RCC 7860 (cell line): ENCODE measurements at regions not wholly inside any gene's neighbourhood (a gene's known extent, or its start where the extent isn't known, plus 50 kb on each side); places are given as distances from the start of the nearest gene placed in this dataset.

ENCODE experiments used
- DNase-seq: peaks from one replicate; pipeline ENCODE4 v3.0.0-alpha.2; 2015; ENCODE audit warnings: low spot score
- FAIRE-seq: peaks from 2 replicates; lab custom pipeline; 2012; peaks lifted over from hg19 to GRCh38; lab: Jason Lieb, UNC

DNA sequence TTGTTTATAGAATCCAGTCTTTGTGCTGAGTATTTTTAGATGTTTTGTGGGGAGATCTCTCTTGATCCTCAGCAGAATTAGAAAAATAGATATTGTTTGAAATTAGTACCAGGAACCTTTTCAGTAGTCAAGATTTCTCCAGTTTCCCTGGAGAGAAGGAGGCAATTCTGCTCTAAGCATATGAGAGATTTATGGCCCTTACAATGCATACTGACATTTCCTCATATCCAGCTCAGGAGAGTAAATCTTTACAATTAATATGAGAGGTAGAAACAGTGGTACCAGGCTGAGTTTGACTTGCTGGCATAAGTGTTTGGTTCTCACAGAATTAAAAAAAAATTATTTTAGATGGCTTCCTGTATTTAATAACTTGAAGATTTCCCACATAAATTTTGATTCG lies 239.1 kb upstream of the SGO1 start:
- no peak for DNase-seq
- no peak for FAIRE-seq

DNA sequence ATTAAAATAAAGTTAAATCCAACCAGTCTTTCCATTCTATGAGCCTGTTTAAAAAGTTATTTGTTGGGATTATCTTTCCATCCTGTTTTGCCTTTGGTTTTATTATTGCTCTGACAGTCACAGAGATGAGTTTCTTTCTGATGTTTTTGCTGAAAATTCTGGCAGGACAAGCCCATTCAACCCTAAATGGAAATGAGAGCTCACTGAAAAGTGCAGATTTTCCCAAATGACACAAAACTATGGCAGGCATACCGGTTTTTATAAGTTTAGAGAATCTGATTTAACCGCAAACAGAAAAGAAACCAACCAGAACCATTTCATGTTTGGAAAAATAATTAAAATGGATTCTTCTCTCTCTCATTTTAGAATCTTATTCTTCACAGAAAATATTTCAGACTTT lies 238.1 kb upstream of the SGO1 start:
- FAIRE-seq (no peak), DNase-seq (no peak)

- FAIRE-seq (no peak), DNase-seq (no peak)
Observed at GRCh38 chr3:20422391-20422790, 236.4 kb upstream of the SGO1 start.

- DNase-seq, result no peak
- no peak for FAIRE-seq
Observed at GRCh38 chr3:20417388-20418108, 231.5 kb upstream of the SGO1 start.

DNA sequence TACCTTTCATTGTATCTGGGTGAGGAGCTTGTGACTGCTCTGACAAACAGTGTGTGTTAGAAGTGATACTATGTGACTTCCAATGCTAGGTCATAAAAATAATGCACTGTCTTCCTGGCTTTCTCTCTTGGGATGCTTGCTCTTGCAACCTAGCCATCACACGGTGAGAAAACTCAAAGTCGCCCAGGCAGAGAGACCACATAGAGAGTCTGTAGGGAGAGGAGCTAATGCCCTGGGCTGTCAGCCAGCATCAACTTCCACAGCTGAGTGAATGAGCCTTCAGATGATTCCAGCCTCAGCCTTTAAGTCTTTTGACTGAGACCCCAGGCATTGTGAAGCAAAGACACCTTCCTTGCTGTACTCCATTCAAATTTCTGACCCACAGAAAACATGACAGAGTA lies 220.6 kb upstream of the SGO1 start:
- FAIRE-seq, result no peak
- DNase-seq, result no peak

- DNase-seq, result no peak
Observed at GRCh38 chr3:20405744-20406143, 219.7 kb upstream of the SGO1 start.

DNA sequence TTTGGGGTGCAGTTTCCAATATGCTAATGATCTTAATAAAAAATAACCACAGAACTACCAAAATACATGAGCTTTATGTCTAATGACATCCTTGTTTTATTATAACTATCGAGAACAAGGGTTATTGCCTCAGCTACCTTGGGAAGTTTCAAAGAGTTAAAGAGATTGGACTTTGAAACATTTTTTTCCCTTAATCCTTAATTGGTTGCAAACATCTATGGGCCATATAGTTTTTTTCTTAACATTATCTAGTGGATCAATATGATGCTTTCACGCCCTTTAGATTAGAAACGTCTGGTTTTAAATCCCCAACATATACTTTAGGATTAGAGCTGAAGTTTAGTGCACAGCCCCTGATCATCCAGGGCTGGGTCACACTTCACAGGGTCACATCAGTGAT lies 219.2 kb upstream of the SGO1 start:
- FAIRE-seq, result no peak
- no peak for DNase-seq

More at GRCh38 chr3:20405744-20406143, 219.7 kb upstream of the SGO1 start:
- FAIRE-seq, result no peak

- no peak for DNase-seq
- no peak for FAIRE-seq
Observed at GRCh38 chr3:20404741-20405100, 218.7 kb upstream of the SGO1 start.

DNA sequence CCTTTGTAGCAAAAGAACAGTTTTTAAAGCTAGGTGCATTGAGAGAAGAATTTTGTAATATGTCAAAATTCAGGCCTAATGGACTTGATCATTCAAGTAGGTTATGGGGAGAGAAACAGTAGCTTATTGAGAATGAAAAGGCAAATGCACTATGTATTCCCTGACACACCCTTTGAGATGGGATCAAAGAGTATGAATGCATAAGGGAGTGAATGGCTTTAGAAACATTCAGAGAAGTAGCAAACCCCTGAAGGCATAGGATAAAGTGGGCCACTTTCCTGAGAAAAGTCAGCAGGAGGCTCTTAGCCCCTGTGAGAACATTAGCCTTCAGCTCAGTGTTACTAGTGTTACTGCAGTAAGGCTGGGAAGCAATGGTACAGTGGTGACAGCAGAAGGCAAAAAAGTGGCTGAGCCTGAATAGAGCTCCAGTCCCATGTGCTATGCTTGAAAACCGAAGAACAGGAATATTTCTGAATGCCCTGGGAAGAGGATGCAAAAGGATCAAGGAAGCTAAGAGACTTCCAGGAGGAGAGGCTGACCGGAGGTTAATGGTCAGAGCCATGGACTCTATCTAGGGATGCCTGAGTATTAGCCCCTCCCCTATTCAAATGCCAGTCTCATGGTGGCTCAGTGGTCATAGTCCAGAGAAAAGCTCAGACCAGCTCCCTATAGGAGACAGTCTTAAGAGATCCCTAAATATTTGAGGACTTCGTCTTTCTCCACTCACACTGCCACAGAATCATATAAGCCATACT lies 218.2 kb upstream of the SGO1 start:
- FAIRE-seq, result no peak
- DNase-seq, result no peak

DNA sequence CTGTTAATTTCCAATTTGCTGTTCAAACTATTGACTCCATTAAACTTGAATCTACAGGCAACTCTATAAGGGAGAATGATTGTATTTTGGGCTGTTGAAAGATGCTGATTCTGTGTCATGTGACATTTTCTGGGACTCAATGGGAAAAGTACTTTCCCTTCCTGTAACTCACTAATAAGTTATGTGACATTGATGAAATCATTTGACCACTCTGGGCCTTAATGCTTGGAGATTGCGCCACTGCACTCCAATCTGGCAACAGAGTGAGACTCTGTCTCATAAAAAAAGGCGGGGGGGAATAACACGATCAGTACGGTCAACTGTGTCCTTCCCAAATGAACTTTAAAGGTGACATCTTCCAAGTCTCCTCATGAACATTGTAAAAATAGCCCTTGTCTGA lies 215.2 kb upstream of the SGO1 start:
- FAIRE-seq, result no peak

DNA sequence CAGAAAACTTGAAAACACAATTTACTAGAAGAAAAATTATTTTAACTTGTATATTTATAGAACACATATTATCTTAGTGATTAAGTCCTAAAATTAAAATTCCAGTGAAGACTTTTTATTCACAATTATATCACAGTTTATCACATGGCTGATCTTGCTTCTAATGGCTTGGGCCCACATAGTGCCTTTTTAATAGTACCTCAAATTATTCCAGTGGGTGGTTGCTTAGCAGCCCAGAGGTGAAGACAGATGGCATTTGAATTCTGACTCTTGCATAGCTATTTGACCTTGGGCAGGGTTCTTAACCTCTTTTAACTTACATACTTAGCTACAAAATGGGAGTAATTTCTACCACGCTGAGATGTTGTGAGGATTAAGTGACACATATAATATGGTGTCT lies 214.7 kb upstream of the SGO1 start:
- DNase-seq (no peak), FAIRE-seq (no peak)

More for the DNA sequence above, 215.2 kb upstream of the SGO1 start:
- DNase-seq, result no peak

- FAIRE-seq (no peak), DNase-seq (no peak)
Observed at GRCh38 chr3:20400281-20400680, 214.3 kb upstream of the SGO1 start.

DNA sequence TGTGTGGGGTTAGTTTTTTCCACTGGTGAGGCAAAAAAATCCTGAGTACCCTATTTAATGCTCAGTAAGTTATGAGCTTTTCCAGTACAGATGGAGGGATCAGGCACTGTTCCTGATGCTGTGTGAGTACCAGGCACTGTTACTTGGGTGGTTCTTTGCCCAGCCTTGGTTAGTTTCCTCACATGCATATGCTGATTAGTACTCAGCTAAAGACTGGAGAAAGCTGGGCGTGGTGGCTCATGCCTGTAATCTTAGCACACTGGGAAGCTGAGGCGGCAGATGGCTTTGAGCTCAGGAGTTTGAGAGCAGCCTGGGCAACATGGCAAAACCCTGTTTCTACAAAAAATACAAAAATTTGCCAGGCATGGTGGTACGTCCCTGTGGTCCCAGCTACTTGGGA lies 210.3 kb upstream of the SGO1 start:
- DNase-seq (no peak), FAIRE-seq (no peak)

GRCh38 chr3:20395692-20396091 lies 209.7 kb upstream of the SGO1 start:
- FAIRE-seq (no peak), DNase-seq (no peak)

DNA sequence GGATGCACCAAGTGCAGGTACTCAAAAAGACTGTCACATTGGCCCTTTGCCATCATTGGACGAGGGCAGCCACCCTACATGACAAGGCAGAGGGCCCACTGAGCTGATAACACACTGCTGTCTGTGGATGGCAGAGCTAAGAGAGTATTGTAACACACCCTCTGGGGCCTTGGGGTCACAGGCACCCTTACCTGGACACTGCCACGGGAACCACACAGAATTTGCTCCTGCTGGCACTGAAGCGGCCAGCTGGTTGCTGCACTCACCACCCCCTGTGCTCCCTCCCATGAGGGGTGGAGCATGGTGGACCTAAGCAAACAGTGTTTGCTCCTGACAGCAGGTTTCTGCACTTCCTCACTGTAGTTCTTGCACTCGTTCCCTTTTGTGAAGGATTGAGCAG lies 208.2 kb upstream of the SGO1 start:
- FAIRE-seq (no peak), DNase-seq (no peak)

DNA sequence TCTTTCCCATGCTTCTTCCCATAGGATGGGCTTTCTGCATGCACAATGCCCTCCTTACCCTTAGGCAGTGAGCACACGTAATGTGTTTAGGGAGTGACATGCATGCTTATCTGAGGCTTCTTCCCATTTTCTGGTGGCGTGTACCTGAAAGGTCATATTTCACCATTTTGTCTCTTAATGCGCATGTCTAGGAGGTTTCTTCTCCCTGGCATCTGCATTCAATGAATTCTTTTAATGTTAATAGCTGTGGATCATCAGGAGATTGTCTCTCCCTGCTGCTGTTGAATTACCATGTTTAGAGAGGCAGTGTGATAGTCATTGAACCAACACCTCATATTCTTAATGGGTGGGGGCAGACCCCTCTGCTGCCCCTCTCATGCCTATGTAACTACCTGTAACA lies 205.6 kb upstream of the SGO1 start:
- no peak for FAIRE-seq
- no peak for DNase-seq

GRCh38 chr3:20388971-20389370 lies 203.0 kb upstream of the SGO1 start:
- FAIRE-seq (no peak), DNase-seq (no peak)

DNA sequence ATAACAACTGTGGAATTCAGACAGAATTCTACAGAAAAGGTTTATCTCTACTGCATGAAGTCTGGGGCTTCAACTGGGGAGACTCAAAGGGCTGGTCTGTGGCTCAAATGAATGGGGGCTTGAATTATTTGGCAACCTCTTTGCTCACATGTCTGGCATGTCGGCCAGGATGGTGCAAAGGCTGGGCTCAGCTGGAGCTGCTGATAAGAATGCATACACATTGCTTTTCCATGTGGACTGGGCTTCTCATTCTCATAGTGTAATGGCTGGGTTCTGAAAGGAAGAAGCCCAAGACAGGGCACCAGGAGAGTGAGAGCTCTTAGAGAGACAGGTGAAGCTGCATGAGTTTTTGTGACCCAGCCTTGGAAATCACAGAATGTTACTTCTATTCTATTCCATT lies 194.3 kb upstream of the SGO1 start:
- DNase-seq, result no peak
- FAIRE-seq, result no peak

DNA sequence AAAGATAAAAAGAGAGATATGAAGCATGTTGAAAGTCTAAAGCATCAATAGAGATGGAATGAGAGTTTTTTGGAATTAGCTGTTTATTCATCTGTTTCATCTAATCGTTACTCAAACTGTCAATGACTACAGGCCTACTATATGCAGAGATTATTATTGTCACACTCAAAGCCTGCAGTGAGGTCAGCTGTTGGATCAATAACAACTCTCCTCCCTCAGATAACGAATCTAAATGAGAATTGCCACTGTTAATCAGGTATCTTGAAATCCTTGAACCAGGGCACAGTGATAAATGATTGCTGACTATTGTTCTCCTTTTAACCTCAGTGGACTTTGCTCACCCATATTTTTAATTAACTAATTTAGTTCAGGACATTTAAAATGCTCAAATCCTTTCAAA lies 192.3 kb upstream of the SGO1 start:
- FAIRE-seq (no peak), DNase-seq (no peak)

- DNase-seq (no peak), FAIRE-seq (no peak)
Observed at GRCh38 chr3:20376665-20377217, 190.7 kb upstream of the SGO1 start.

DNA sequence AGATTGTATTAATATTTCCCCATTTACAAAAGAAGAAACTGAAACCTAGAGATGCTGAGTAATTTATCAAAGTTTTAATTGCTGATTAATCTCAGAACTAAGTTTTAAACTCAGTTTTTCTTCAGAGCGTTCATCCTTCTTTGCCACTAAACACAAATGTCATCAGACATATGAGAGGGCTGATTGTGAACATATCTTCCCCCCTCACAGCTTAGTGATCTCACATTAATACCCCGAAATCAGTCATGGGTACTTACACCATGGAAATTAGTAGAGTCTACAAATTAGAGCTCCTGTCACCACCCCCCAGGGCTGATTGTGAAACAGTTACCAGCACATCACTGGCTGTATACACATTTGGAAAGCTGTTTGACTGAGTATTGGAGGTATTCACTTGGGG lies 189.3 kb upstream of the SGO1 start:
- FAIRE-seq (no peak), DNase-seq (no peak)
